ENCODE measurements at regions not wholly inside any gene's neighbourhood (a gene's known extent, or its start where the extent isn't known, plus 50 kb on each side); places are given as distances from the start of the nearest gene placed in this dataset.
"Not testable (repeated sequence)": the region's sequence is repeated elsewhere in the genome, so short reads cannot be mapped to it uniquely, and the experiment has no call there.

DNA sequence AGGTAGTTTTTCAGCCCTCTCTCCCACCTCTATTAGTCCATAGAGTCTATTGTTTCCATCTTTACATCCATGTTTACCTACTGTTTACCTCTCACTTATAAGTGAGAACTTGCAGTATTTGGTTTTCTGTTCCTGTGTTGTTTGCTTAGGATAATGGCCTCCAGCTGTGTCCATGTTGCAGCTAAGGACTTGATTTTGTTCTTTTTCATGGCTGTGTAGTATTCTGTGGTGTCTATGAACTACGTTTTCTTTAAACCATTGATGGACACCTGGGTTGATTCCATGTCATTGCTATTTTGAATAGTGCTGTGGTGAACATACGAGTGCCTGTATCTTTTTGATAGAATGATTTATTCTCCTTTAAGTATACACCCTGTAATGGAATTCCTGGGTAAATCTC is 292.4 kb downstream of the PHF14 start:
- H3K4me1 ChIP-seq: peaks cover 0 to 7% (median 0%) of the 10 kb centered on the region in 4 donors
- DNase-seq: no peak
- no peak overlapping the region for H3K4me3 ChIP-seq
- intact Hi-C loops (cut with DNase I): no loop called here
- H3K27ac ChIP-seq: no peak overlapping the region
- WGBS (ENCODE audit: insufficient coverage, low coverage, low lambda C conversion rate, missing lambda C conversion rate): 86% methylated on average over 2 of the region's 2 CpGs
- ATAC-seq: no peak
- peaks cover 0 to under 1% (median 0%) of the 10 kb centered on the region in 4 donors for H3K36me3 ChIP-seq
- H3K9me3 ChIP-seq: no peaks in the 10 kb centered on the region
- no peaks in the 10 kb centered on the region for H3K27me3 ChIP-seq
- TF ChIP-seq, protein P1, sequence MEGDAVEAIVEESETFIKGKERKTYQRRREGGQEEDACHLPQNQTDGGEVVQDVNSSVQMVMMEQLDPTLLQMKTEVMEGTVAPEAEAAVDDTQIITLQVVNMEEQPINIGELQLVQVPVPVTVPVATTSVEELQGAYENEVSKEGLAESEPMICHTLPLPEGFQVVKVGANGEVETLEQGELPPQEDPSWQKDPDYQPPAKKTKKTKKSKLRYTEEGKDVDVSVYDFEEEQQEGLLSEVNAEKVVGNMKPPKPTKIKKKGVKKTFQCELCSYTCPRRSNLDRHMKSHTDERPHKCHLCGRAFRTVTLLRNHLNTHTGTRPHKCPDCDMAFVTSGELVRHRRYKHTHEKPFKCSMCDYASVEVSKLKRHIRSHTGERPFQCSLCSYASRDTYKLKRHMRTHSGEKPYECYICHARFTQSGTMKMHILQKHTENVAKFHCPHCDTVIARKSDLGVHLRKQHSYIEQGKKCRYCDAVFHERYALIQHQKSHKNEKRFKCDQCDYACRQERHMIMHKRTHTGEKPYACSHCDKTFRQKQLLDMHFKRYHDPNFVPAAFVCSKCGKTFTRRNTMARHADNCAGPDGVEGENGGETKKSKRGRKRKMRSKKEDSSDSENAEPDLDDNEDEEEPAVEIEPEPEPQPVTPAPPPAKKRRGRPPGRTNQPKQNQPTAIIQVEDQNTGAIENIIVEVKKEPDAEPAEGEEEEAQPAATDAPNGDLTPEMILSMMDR (IDR thresholded peaks at IDR 0.05): no peak
- TF ChIP-seq POLR2A (IDR thresholded peaks at IDR 0.05): no peak

DNA sequence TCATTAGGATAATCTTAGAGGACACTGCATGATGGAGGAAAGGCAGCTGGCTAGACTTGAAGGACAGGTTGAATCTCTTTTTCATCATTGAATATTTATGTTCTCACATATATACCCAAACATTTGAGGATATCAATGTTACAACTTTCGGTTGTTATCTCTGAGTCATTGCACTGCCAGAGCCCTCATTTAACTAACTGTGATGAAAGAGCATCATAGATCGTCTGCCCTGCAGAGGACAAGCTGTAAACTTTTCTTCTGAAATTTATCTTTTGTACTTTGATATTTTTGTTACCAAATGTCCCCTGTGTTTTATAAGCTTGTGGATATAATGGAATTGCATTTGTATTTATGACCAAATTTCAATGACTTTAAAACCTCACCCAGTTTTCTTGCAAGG is 298.7 kb downstream of the PHF14 start:
- WGBS (ENCODE audit: insufficient coverage, low coverage, low lambda C conversion rate, missing lambda C conversion rate): 31% methylated on average over 2 of the region's 2 CpGs
- Histone ChIP-seq H3K4me1 (no peaks in the 10 kb centered on the region), H3K9me3 (no peaks in the 10 kb centered on the region), H3K4me3 (no peak overlapping the region), H3K27ac (no peak overlapping the region), H3K36me3 (peaks cover 0 to 4% (median 0%) of the 10 kb centered on the region in 4 donors), H3K27me3 (no peaks in the 10 kb centered on the region)
- no peak for TF ChIP-seq POLR2A (IDR thresholded peaks at IDR 0.05)
- TF ChIP-seq, protein P1 (IDR thresholded peaks at IDR 0.05): no peak
- DNase-seq (no peak), ATAC-seq (peak in 1 of 4 donors; percentile 54)
- intact Hi-C loops (cut with DNase I): no loop called here

DNA sequence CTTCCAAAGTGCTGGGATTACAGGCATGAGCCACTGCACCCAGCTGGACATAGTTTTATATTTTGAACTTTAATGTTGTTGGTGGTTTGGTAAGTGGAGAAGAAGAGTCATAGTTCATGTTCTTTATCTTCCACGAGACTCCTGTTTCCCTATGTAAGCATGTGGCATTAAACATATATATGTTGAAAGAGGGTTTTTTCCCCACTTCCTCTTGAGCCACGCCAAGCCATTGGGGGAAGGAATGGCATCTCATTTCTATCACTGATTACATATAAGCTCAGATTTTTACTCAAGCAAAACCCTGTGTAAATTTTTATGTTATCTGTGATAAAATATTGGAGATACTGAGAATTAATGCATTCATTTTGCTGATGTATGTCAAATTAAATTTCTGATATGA is 300.4 kb downstream of the PHF14 start:
- Histone ChIP-seq H3K4me1 (no peaks in the 10 kb centered on the region), H3K36me3 (peaks cover 0 to 4% (median 0%) of the 10 kb centered on the region in 4 donors), H3K4me3 (no peak overlapping the region), H3K27ac (no peak overlapping the region), H3K9me3 (no peaks in the 10 kb centered on the region), H3K27me3 (no peaks in the 10 kb centered on the region)
- no peak for ATAC-seq
- no peak for DNase-seq
- 52% methylated on average over 2 of the region's 2 CpGs for WGBS (ENCODE audit: insufficient coverage, low coverage, low lambda C conversion rate, missing lambda C conversion rate)
- TF ChIP-seq POLR2A (IDR thresholded peaks at IDR 0.05): no peak
- TF ChIP-seq, protein P1 (IDR thresholded peaks at IDR 0.05): no peak
- intact Hi-C loops (cut with DNase I): no loop called here

DNA sequence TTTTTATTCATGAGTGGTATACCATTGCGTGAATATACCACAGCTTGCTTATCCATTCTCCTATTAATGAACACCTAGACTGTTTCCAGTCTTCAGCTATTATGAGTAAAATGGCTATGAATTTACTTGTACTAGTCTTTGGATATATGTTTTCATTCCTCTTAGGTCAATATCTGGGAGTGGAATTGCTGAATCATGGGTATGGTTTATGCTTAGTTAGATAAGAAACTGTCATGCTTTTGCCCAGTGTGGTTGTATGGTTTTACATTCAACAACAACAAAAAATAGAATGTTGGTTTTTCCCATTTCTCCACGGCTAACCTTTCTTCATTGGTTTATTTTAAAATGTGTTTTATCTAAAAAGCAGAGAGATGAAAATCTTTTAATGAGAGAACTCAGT is 308.3 kb downstream of the PHF14 start:
- TF ChIP-seq, protein P1 (IDR thresholded peaks at IDR 0.05): no peak
- intact Hi-C loops (cut with DNase I): no loop called here
- Histone ChIP-seq H3K27me3 (no peaks in the 10 kb centered on the region), H3K9me3 (no peaks in the 10 kb centered on the region), H3K4me1 (no peaks in the 10 kb centered on the region), H3K27ac (no peak overlapping the region), H3K4me3 (no peak overlapping the region), H3K36me3 (no peaks in the 10 kb centered on the region)
- no peak for DNase-seq
- no peak for ATAC-seq
- WGBS (ENCODE audit: insufficient coverage, low coverage, low lambda C conversion rate, missing lambda C conversion rate): 48% methylated on average over 2 of the region's 2 CpGs

DNA sequence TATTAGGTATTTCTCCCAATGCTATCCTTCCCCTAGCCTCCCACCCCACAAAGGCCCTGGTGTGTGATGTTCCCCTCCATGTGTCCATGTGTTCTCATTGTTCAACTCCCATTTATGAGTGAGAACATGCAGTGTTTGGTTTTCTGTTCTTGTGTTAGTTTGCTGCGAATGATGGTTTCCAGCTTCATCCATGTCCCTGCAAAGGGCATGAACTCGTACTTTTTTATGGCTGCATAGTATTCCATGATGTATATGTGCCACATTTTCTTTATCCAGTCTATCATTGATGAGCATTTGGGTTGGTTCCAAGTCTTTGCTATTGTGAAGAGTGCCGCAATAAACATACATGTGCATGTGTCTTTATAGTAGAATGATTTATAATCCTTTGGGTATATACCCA is 309.9 kb downstream of the PHF14 start:
- H3K27ac ChIP-seq; H3K36me3 ChIP-seq; H3K9me3 ChIP-seq; ATAC-seq; H3K4me3 ChIP-seq; H3K27me3 ChIP-seq; intact Hi-C loops (cut with DNase I); DNase-seq; H3K4me1 ChIP-seq: not testable (repeated sequence)
- 81% methylated on average over 3 of the region's 3 CpGs for WGBS (ENCODE audit: insufficient coverage, low coverage, low lambda C conversion rate, missing lambda C conversion rate)
